HAP-1 (cell line): ENCODE measurements at regions not wholly inside any gene's neighbourhood (a gene's known extent, or its start where the extent isn't known, plus 50 kb on each side); places are given as distances from the start of the nearest gene placed in this dataset.
"Not testable (repeated sequence)": the region's sequence is repeated elsewhere in the genome, so short reads cannot be mapped to it uniquely, and the experiment has no call there.

ENCODE experiments used
- DNase-seq, 2 experiments: peaks; one replicate each; pipeline ENCODE4 v3.0.0-alpha.2; 2016 to 2020; ENCODE audit warnings: low spot score in 2 of 2
- H3K27me3 ChIP-seq: fragments of 250-450 bp; sonication (Bioruptor Pico); 2 replicates; pipeline ENCODE4 v1.5.1; 2020; ENCODE audit warnings: low read depth, mild to moderate bottlenecking, moderate library complexity
- H3K36me3 ChIP-seq: fragments of 250-450 bp; sonication (Bioruptor Pico); replicated peaks from 2 replicates; pipeline ENCODE4 v1.5.1; 2020; ENCODE audit warnings: mild to moderate bottlenecking
- H3K4me1 ChIP-seq: fragments of 250-450 bp; sonication (Bioruptor Pico); 2 replicates; pipeline ENCODE4 v1.5.1; 2020; ENCODE audit warnings: mild to moderate bottlenecking
- H3K4me3 ChIP-seq: fragments of 250-450 bp; sonication (Bioruptor Pico); 2 replicates; pipeline ENCODE4 v1.5.1; 2020; ENCODE audit warnings: mild to moderate bottlenecking, moderate library complexity
- H3K9me3 ChIP-seq: fragments of 250-450 bp; sonication (Bioruptor Pico); 2 replicates; pipeline ENCODE4 v1.5.1; 2020; ENCODE audit warnings: mild to moderate bottlenecking, moderate library complexity
- in situ Hi-C: fragments of 300-500 bp; cut with MboI; formaldehyde crosslinking; loops from 3 replicates; pipeline ENCODE4 v1.14.3; 2020; ENCODE audit warnings: low sequenced_read_pairs, inconsistent platforms, mixed read lengths

- Histone ChIP-seq H3K4me1 (no peaks in the 10 kb centered on the region), H3K4me3 (no peak overlapping the region), H3K9me3 (no peaks in the 10 kb centered on the region), H3K27me3 (no peaks in the 10 kb centered on the region), H3K36me3 (no peaks in the 10 kb centered on the region)
- in situ Hi-C loops: no loop called here
- no peak for DNase-seq
These were observed 350.9 kb upstream of the F9 start for GRCh38 chrX:139179592-139179991.

- no peaks in the 10 kb centered on the region for H3K9me3 ChIP-seq
- H3K4me1 ChIP-seq: no peaks in the 10 kb centered on the region
- DNase-seq: no peak
- in situ Hi-C loops: no loop called here
- H3K36me3 ChIP-seq: no peaks in the 10 kb centered on the region
- H3K4me3 ChIP-seq: no peak overlapping the region
- no peaks in the 10 kb centered on the region for H3K27me3 ChIP-seq
These were observed 351.6 kb upstream of the F9 start for GRCh38 chrX:139178980-139179379.

GRCh38 chrX:139172731-139173130 lies 357.8 kb upstream of the F9 start:
- in situ Hi-C loops: no loop called here
- Histone ChIP-seq H3K4me3 (no peak overlapping the region), H3K4me1 (peaks cover 14% of the 10 kb centered on the region), H3K9me3 (no peaks in the 10 kb centered on the region), H3K27me3 (no peaks in the 10 kb centered on the region), H3K36me3 (no peaks in the 10 kb centered on the region)
- no peak for DNase-seq

DNA sequence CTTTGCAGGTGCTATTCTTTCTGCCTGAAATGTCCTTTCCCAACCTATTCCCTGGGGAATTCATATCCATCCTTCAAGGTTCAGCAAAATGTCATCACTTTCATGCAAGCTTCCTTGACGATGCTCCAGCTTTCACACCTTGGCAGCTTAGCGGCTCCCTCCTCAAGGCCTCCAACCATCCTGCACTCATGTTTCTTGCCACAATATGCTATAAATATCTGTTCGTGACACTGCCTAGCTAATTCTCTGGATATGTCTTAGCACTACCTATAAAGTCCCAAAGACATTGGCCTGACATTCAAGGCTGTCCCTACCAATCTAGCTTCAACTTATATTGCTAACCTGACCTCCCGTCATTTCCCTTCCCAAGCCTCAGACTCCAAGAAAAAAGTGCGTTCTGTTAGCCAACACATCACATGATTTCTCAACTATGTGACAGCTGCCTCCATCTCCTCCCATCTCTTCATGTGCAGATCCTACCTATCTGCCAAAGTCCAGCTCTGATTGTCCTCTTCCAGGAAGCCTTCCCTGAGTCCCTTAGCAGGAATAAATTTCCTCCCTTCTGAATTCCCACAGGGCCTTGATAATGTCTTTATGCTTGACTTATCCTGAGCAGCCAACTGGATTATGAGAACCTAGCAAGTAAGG lies 359.9 kb upstream of the F9 start:
- in situ Hi-C loops: no loop called here
- no peak for DNase-seq
- H3K4me1 ChIP-seq: peaks cover 14% of the 10 kb centered on the region
- no peaks in the 10 kb centered on the region for H3K36me3 ChIP-seq
- no peak overlapping the region for H3K4me3 ChIP-seq
- no peaks in the 10 kb centered on the region for H3K27me3 ChIP-seq
- H3K9me3 ChIP-seq: no peaks in the 10 kb centered on the region

DNA sequence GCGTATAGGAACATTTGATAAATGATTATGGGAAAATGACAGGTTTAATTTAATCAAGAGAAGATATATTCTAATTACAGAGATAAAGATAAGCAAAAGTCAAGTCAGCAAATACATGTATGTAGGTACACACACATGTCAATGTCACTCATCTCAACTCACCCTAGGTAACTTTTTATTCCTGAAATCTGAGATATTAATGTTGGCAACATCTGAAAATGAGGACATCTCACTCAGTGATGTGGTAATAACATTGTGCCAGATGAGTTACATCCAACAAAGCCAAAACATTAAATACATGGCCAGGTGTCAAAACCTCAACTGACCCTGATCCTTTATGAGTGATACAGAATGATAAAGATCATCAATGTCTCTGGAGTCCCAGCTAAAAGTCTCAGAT lies 363.3 kb upstream of the F9 start:
- no peak overlapping the region for H3K4me3 ChIP-seq
- H3K27me3 ChIP-seq: no peaks in the 10 kb centered on the region
- no peaks in the 10 kb centered on the region for H3K36me3 ChIP-seq
- no peaks in the 10 kb centered on the region for H3K9me3 ChIP-seq
- in situ Hi-C loops: no loop called here
- peaks cover 14% of the 10 kb centered on the region for H3K4me1 ChIP-seq
- DNase-seq: no peak

GRCh38 chrX:139158256-139158655 lies 372.3 kb upstream of the F9 start:
- Histone ChIP-seq H3K27me3 (no peaks in the 10 kb centered on the region), H3K4me1 (no peaks in the 10 kb centered on the region), H3K36me3 (no peaks in the 10 kb centered on the region), H3K9me3 (no peaks in the 10 kb centered on the region), H3K4me3 (no peak overlapping the region)
- DNase-seq: no peak
- in situ Hi-C loops: no loop called here

- DNase-seq: no peak
- Histone ChIP-seq H3K4me1 (no peaks in the 10 kb centered on the region), H3K27me3 (no peaks in the 10 kb centered on the region), H3K36me3 (no peaks in the 10 kb centered on the region), H3K4me3 (no peak overlapping the region), H3K9me3 (no peaks in the 10 kb centered on the region)
- in situ Hi-C loops: no loop called here
These were observed 374.2 kb upstream of the F9 start for GRCh38 chrX:139156356-139156755.

- H3K9me3 ChIP-seq, H3K4me1 ChIP-seq, DNase-seq, H3K4me3 ChIP-seq, H3K27me3 ChIP-seq, H3K36me3 ChIP-seq, in situ Hi-C loops: not testable (repeated sequence)
These were observed 383.9 kb upstream of the F9 start for GRCh38 chrX:139146625-139147024.

DNA sequence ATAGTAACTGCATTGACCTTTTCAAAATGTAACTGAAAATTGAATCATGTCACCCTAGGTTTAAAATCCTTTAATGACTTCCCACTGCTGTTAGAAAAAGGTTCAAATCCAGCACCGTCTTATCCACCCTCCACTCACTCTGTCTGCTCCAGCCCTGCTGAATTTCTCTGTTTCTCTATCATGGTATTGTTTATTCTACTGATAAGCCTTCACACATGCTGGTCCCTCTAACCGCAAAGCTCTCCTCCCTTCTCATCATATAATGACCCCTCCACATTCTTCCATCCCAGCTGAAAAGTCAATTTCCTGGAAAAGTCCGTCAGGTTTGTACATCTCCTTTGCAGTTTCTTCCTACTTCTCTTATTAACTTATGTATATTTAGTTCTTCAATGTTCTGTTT lies 389.2 kb upstream of the F9 start:
- no peak for DNase-seq
- Histone ChIP-seq H3K4me1 (no peaks in the 10 kb centered on the region; the same call in 1 of the 2 replicates), H3K27me3 (no peaks in the 10 kb centered on the region), H3K4me3 (no peak overlapping the region), H3K9me3 (no peaks in the 10 kb centered on the region), H3K36me3 (no peaks in the 10 kb centered on the region)
- in situ Hi-C loops: no loop called here

DNA sequence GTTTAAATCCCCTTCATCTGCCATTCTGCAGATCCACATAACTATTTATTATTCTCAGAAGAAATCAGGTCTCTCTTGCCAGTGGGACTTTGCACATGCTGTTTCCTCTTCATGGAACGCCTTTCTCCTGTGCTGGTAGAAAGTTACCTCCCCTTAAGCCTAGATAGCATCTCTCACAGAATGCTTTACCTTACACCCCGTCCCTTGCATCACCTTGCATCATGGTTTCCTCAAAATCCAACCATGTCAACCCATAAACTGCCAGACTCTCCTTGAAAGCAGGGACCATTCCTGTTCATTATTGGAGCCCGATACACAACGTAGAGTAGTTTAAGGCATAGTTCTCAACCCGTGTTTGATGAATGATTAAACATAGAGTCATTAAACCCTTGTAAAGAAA lies 396.2 kb upstream of the F9 start:
- Histone ChIP-seq H3K27me3 (no peaks in the 10 kb centered on the region), H3K4me1 (no peaks in the 10 kb centered on the region; the same call in 1 of the 2 replicates), H3K36me3 (no peaks in the 10 kb centered on the region), H3K9me3 (no peaks in the 10 kb centered on the region), H3K4me3 (no peak overlapping the region)
- in situ Hi-C loops: no loop called here
- DNase-seq: no peak

DNA sequence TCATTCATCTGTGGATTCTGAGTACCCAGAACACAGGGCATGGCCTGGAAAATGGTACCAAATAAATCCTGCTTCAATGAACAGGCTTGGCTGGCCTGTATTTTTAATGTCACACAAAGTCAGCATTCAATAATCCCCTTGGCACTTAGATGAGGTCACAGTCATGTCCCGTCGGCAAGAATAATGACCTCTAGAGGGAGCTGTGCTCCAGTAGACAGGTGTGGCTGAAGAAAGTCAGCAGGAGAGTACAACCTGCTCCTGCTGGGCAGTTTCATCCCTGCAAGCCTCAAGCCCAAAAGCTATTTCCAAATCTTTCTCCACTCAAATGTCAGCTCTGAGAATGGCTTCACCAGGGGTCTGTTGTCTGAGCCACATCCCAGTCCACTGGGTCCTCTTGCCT lies 404.0 kb upstream of the F9 start:
- peak; percentile 69 to 75 for DNase-seq
- Histone ChIP-seq H3K4me3 (no peak overlapping the region), H3K9me3 (no peaks in the 10 kb centered on the region), H3K4me1 (peaks cover 3% of the 10 kb centered on the region), H3K36me3 (no peaks in the 10 kb centered on the region), H3K27me3 (no peaks in the 10 kb centered on the region)
- in situ Hi-C loops: no loop called here

DNA sequence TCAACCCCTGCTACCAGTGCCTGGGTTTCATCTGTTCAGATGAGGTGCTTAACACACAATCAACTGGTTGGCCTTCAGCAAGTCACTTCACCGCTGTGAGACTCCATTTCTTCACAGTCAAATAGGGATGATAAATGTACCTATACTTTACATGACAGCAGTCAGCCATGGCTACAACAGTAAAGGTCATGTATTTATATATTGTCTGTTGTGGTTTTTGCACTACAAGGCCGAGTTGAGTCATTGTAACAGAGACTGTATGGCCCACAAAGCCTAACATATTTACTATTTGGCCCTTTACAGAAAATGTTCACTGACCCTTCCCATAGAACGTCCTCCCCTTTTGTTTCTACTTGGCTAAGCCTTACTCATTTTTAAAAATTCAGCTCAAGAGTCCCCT lies 404.6 kb upstream of the F9 start:
- H3K4me3 ChIP-seq: no peak overlapping the region
- no peaks in the 10 kb centered on the region for H3K27me3 ChIP-seq
- in situ Hi-C loops: no loop called here
- DNase-seq: no peak
- peaks cover 3% of the 10 kb centered on the region for H3K4me1 ChIP-seq
- no peaks in the 10 kb centered on the region for H3K36me3 ChIP-seq
- no peaks in the 10 kb centered on the region for H3K9me3 ChIP-seq

GRCh38 chrX:139121616-139122286 lies 408.8 kb upstream of the F9 start:
- Histone ChIP-seq H3K4me1 (no peaks in the 10 kb centered on the region), H3K9me3 (no peaks in the 10 kb centered on the region), H3K27me3 (no peaks in the 10 kb centered on the region), H3K36me3 (no peaks in the 10 kb centered on the region), H3K4me3 (no peak overlapping the region)
- in situ Hi-C loops: loop anchor here (25.0 kb wide), 1 partner anchor 441 kb away; no protein-coding TSS in a partner anchor
- DNase-seq: peak in 1 of 2 experiments; percentile 14

DNA sequence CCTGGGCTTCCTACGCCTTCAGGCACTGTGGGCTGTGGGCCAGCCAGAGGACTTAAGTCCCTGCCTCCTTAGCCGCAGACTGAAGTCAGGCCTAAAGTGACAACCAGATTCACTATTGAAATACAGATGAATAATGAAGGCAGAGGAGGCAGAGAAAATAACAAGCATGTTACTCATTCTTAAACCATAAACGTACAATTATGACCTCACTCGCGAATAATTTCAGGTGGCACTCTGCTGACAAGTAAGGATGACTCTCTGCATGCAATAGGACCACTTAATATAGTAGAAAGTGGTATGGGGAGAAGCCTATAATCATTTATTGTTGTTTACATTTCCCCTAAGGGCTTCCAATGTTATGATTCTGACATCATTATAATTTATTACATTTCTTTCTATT lies 409.2 kb upstream of the FGF13 start:
- Histone ChIP-seq H3K4me1 (no peaks in the 10 kb centered on the region), H3K36me3 (no peaks in the 10 kb centered on the region), H3K9me3 (no peaks in the 10 kb centered on the region), H3K4me3 (no peak overlapping the region), H3K27me3 (no peaks in the 10 kb centered on the region)
- DNase-seq: peak in 1 of 2 experiments; percentile 13
- in situ Hi-C loops: loop anchor here (25.0 kb wide), 1 partner anchor 442 kb away; no protein-coding TSS in a partner anchor
